ENCODE measurements at regions not wholly inside any gene's neighbourhood (a gene's known extent, or its start where the extent isn't known, plus 50 kb on each side); places are given as distances from the start of the nearest gene placed in this dataset.

DNA sequence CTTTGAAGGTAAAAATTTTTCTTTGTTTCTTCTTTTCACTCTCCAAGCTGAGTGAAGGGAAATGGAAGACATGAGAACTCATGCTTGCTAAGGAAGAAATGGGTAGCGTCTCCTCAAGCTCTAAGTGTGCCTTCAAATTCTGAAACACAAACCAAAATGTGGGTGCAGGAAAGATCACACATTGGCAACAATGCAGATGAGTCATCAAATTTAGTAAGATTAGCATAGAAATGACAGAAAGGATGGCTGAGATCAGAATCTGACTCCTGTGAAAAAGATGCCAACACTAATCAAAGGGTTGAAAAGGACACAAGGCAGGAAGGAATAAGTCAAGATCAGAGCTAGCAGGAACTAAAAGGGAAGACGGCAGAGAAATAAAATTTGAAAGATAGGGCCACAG, 61.1 kb upstream of the ZNF462 start:
- TF ChIP-seq, protein P1, sequence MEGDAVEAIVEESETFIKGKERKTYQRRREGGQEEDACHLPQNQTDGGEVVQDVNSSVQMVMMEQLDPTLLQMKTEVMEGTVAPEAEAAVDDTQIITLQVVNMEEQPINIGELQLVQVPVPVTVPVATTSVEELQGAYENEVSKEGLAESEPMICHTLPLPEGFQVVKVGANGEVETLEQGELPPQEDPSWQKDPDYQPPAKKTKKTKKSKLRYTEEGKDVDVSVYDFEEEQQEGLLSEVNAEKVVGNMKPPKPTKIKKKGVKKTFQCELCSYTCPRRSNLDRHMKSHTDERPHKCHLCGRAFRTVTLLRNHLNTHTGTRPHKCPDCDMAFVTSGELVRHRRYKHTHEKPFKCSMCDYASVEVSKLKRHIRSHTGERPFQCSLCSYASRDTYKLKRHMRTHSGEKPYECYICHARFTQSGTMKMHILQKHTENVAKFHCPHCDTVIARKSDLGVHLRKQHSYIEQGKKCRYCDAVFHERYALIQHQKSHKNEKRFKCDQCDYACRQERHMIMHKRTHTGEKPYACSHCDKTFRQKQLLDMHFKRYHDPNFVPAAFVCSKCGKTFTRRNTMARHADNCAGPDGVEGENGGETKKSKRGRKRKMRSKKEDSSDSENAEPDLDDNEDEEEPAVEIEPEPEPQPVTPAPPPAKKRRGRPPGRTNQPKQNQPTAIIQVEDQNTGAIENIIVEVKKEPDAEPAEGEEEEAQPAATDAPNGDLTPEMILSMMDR (IDR thresholded peaks at IDR 0.05; ENCODE audit: low read depth, low read length, missing control alignments) = no peak
- DNase-seq (ENCODE audit: extremely low read depth, low read depth) = no peak
- no peak overlapping the region for H3K4me3 ChIP-seq (replicated peaks; ENCODE audit: low read depth, low read length)
